ENCODE measurements at regions not wholly inside any gene's neighbourhood (a gene's known extent, or its start where the extent isn't known, plus 50 kb on each side); places are given as distances from the start of the nearest gene placed in this dataset.

DNA sequence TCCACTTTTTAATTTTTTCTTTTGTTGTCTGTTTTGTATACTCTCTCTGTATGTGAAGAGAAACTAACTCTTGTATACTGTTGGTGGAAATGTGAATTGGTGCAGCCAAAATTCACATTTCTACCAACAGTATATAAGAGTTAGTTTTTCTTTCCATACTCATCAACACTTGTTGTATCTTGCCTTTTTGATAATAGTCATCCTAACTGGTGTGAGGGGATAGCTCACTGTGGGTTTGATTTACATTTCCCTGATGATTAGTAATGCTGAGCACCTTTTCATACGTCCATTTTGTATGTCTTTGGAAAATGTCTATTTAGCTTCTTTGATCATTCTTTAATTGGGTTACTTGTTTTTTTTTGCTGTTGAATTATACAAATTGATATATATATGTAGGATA, 375.5 kb upstream of the IGFBP3 start (continued):
- TF ChIP-seq GRHL2 (CRISPR knock-in tag; IDR thresholded peaks at IDR 0.05; ENCODE audit: insufficient replicate concordance, severe bottlenecking) (no peak), ZNF512 (CRISPR knock-in tag; IDR thresholded peaks at IDR 0.05; ENCODE audit: borderline replicate concordance) (no peak), NR3C1 (CRISPR knock-in tag; conservative IDR thresholded peaks at IDR 0.05; ENCODE audit: low read depth) (no peak), TEAD4 (CRISPR knock-in tag; IDR thresholded peaks at IDR 0.05) (no peak), KAT7 (CRISPR knock-in tag; IDR thresholded peaks at IDR 0.05; ENCODE audit: borderline replicate concordance) (no peak), FOXP4 (CRISPR knock-in tag; IDR thresholded peaks at IDR 0.05) (no peak)

GRCh38 chr7:46294381-46294780, 373.3 kb upstream of the IGFBP3 start:
- Mint-ChIP-seq H3K27ac (no peak overlapping the region), H3K36me3 (no peaks in the 10 kb centered on the region), H3K4me3 (no peak overlapping the region), H3K4me1 (no peaks in the 10 kb centered on the region), H3K27me3 (ENCODE audit: low read depth) (no peaks in the 10 kb centered on the region), H3K9me3 (no peaks in the 10 kb centered on the region)
- DNase-seq (ENCODE audit: low spot score) (no peak), ATAC-seq (no peak)
- ChIA-PET POLR2A (no interaction called here), CTCF (no interaction called here)
- TF ChIP-seq RORB (CRISPR knock-in tag; IDR thresholded peaks at IDR 0.05): no peak
- no peak for TF ChIP-seq GTF2I (CRISPR knock-in tag; conservative IDR thresholded peaks at IDR 0.05)
- no peak for TF ChIP-seq JAZF1 (CRISPR knock-in tag; IDR thresholded peaks at IDR 0.05)
- TF ChIP-seq TP53 (CRISPR knock-in tag; IDR thresholded peaks at IDR 0.05): no peak
- no peak for TF ChIP-seq ZNF425 (CRISPR knock-in tag; conservative IDR thresholded peaks at IDR 0.05)

DNA sequence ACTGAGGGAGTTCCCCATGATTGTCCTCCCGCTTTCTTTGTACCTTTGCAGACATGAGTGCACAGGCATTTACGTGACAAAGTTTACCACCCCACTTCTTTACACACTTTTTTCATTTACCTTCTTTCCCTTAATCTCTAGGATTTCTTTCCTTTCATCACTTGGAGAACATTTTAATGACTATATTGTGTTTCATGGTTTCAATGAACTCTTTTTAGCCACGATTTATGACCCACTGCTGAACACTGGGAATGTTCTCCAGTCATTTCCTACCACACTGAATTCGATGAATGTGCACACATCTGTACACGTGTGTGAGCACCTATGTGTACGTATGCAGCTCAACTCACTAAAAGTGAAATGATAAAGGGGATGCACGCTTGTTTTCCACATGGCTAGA, 371.7 kb upstream of the IGFBP3 start:
- ATAC-seq (no peak), DNase-seq (ENCODE audit: low spot score) (no peak)
- no peak overlapping the region for H3K4me3 Mint-ChIP-seq
- ChIA-PET POLR2A (no interaction called here), CTCF (no interaction called here)
- TF ChIP-seq KAT7 (CRISPR knock-in tag; IDR thresholded peaks at IDR 0.05; ENCODE audit: borderline replicate concordance) (no peak), EMX1 (CRISPR knock-in tag; IDR thresholded peaks at IDR 0.05) (no peak), ESRRA (CRISPR knock-in tag; IDR thresholded peaks at IDR 0.05; ENCODE audit: borderline replicate concordance) (no peak), ATF3 (CRISPR knock-in tag; conservative IDR thresholded peaks at IDR 0.05) (no peak), FOXP4 (CRISPR knock-in tag; IDR thresholded peaks at IDR 0.05) (no peak)
- H3K27me3 Mint-ChIP-seq (ENCODE audit: low read depth): no peaks in the 10 kb centered on the region
- H3K36me3 Mint-ChIP-seq: no peaks in the 10 kb centered on the region
- no peaks in the 10 kb centered on the region for H3K4me1 Mint-ChIP-seq
- H3K27ac Mint-ChIP-seq: no peak overlapping the region
- no peaks in the 10 kb centered on the region for H3K9me3 Mint-ChIP-seq
